HG02798 (cell line): ENCODE measurements at regions not wholly inside any gene's neighbourhood (a gene's known extent, or its start where the extent isn't known, plus 50 kb on each side); places are given as distances from the start of the nearest gene placed in this dataset.
A peak's percentile ranks its signal among the peaks of the same experiment; 100 is the strongest.
"Not testable (repeated sequence)": the region's sequence is repeated elsewhere in the genome, so short reads cannot be mapped to it uniquely, and the experiment has no call there.

ENCODE experiments used
- ATAC-seq: cut with Tn5 transposase; IDR thresholded peaks from one replicate; pipeline ENCODE4 v1.9.1; 2021; ENCODE audit warnings: mild to moderate bottlenecking; ENCODE audit not compliant: unreplicated experiment, poor library complexity

- ATAC-seq: no peak
These were observed 137.7 kb downstream of the TRIM27 start for GRCh38 chr6:28785962-28786679.

- ATAC-seq: no peak
These were observed 134.2 kb downstream of the TRIM27 start for GRCh38 chr6:28789553-28790083.

- ATAC-seq: no peak
These were observed 132.8 kb downstream of the TRIM27 start for GRCh38 chr6:28791002-28791383.

GRCh38 chr6:28794175-28795002 lies 129.4 kb downstream of the TRIM27 start:
- no peak for ATAC-seq

GRCh38 chr6:28800647-28801046 lies 123.1 kb downstream of the TRIM27 start:
- ATAC-seq: not testable (repeated sequence)

- no peak for ATAC-seq
These were observed 121.1 kb downstream of the TRIM27 start for GRCh38 chr6:28802417-28803336.

GRCh38 chr6:28803337-28803709 lies 120.5 kb downstream of the TRIM27 start:
- no peak for ATAC-seq

GRCh38 chr6:28807682-28808280 lies 116.0 kb downstream of the TRIM27 start:
- no peak for ATAC-seq

- no peak for ATAC-seq
These were observed 115.4 kb downstream of the TRIM27 start for GRCh38 chr6:28808383-28808782.

GRCh38 chr6:28809947-28810658 lies 113.7 kb downstream of the TRIM27 start:
- ATAC-seq: no peak

- no peak for ATAC-seq
These were observed 113.1 kb downstream of the TRIM27 start for GRCh38 chr6:28810659-28811053.

- no peak for ATAC-seq
These were observed 111.9 kb downstream of the TRIM27 start for GRCh38 chr6:28811873-28812272.

- ATAC-seq: no peak
These were observed 110.8 kb downstream of the TRIM27 start for GRCh38 chr6:28812778-28813569.

GRCh38 chr6:28814032-28814976 lies 109.5 kb downstream of the TRIM27 start:
- no peak for ATAC-seq

GRCh38 chr6:28816339-28816908 lies 107.4 kb downstream of the TRIM27 start:
- no peak for ATAC-seq

GRCh38 chr6:28816909-28817807 lies 106.6 kb downstream of the TRIM27 start:
- peak; percentile 64 for ATAC-seq
